GM12878 (cell line): ENCODE measurements at regions not wholly inside any gene's neighbourhood (a gene's known extent, or its start where the extent isn't known, plus 50 kb on each side); places are given as distances from the start of the nearest gene placed in this dataset.

Source experiments
- ATAC-seq: fragments of 200-7000 bp; cut with Tn5 transposase; 3 replicates; pipeline ENCODE4 v1.9.1; 2020; ENCODE audit warnings: mild to moderate bottlenecking, moderate library complexity
- BruUV-seq: library from RNA; stranded (reverse); fragments of 400-500 nt; replicated peaks from 2 replicates; lab custom pipeline; 2021; lab: Mats Ljungman, UMichigan
- CTCF ChIA-PET: fragments of 300-600 bp; sonication (Branson Sonifier 250); formaldehyde crosslinking; extraction: SDS; loops from one replicate; lab custom pipeline; 2021; ENCODE audit warnings: inconsistent platforms; lab: Yijun Ruan, JAX
- POLR2A ChIA-PET: fragments of 350-600 bp; formaldehyde crosslinking; extraction: SDS; loops from one replicate; lab custom pipeline; 2021; ENCODE audit warnings: inconsistent platforms; lab: Charles Lee
- RAD21 ChIA-PET: fragments of 300-600 bp; sonication (Branson Sonifier 250); formaldehyde crosslinking; loops from one replicate; lab custom pipeline; 2023; ENCODE audit warnings: antibody characterized with exemption; ENCODE audit not compliant: unreplicated experiment; lab: Charles Lee
- SMC1A ChIA-PET: fragments of 300-600 bp; sonication (Branson Sonifier 250); formaldehyde crosslinking; loops from one replicate; lab custom pipeline; 2023; ENCODE audit not compliant: unreplicated experiment, uncharacterized antibody; lab: Charles Lee
- DNase-seq: peaks from one replicate; pipeline ENCODE4 v3.0.0-alpha.2; 2011; ENCODE audit warnings: low read depth, low spot score
- FAIRE-seq: peaks from 3 replicates; lab custom pipeline; 2011; peaks lifted over from hg19 to GRCh38; lab: Jason Lieb, UNC
- H2AFZ ChIP-seq: 2 replicates; pipeline ENCODE4 v1.6.0; 2011; ENCODE audit warnings: low read depth, low read length, control low read depth; ENCODE audit not compliant: control insufficient read depth
- H3K27ac ChIP-seq: 2 replicates; pipeline ENCODE4 v1.5.1; 2011; ENCODE audit warnings: control low read depth; ENCODE audit not compliant: control insufficient read depth, insufficient read depth
- H3K27me3 ChIP-seq, 2 experiments: replicated peaks in 1 of 2; 2 replicates each; pipeline versions ENCODE4 v1.6.0 to v1.6.1; 2011; ENCODE audit warnings: low read length in 1 of 2; ENCODE audit not compliant: control insufficient read depth in 2 of 2, insufficient read depth in 2 of 2
- H3K36me3 ChIP-seq, 2 experiments: 2 replicates each; pipeline ENCODE4 v1.5.1; 2011; ENCODE audit warnings: low read length in 1 of 2; ENCODE audit not compliant: control insufficient read depth in 2 of 2, insufficient read depth in 2 of 2
- H3K4me1 ChIP-seq: 2 replicates; pipeline ENCODE4 v1.6.1; 2011; ENCODE audit warnings: mild to moderate bottlenecking, low read length, moderate library complexity, mixed read lengths; ENCODE audit not compliant: control insufficient read depth, insufficient read depth
- H3K4me2 ChIP-seq: 2 replicates; pipeline ENCODE4 v1.6.0; 2011; ENCODE audit warnings: control low read depth; ENCODE audit not compliant: control insufficient read depth, insufficient read depth
- H3K4me3 ChIP-seq: fragments of 200-600 bp; sonication (generic); 2 replicates; pipeline ENCODE4 v1.5.1; 2016
- H3K79me2 ChIP-seq: 2 replicates; pipeline ENCODE4 v1.6.0; 2011; ENCODE audit warnings: low read length; ENCODE audit not compliant: control insufficient read depth, insufficient read depth
- H3K9ac ChIP-seq: 2 replicates; pipeline ENCODE4 v1.8.0; 2011; ENCODE audit warnings: low read length, control low read depth, mixed read lengths; ENCODE audit not compliant: control insufficient read depth, insufficient read depth
- H3K9me3 ChIP-seq: replicated peaks from 3 replicates; pipeline ENCODE4 v1.5.1; 2011; ENCODE audit warnings: mild to moderate bottlenecking, low read length; ENCODE audit not compliant: control insufficient read depth, insufficient read depth
- H4K20me1 ChIP-seq: 2 replicates; pipeline ENCODE4 v1.6.0; 2011; ENCODE audit not compliant: control insufficient read depth, insufficient read depth
- CBFB ChIP-seq: IDR thresholded peaks from 2 replicates; pipeline ENCODE4 v1.6.1; 2016; ENCODE audit warnings: antibody characterized with exemption, low read depth
- CUX1 ChIP-seq: IDR thresholded peaks from 2 replicates; pipeline ENCODE4 v1.6.1; 2012; ENCODE audit warnings: improper control_type of control experiment, low read depth, low read length; ENCODE audit not compliant: insufficient replicate concordance
- KDM1A ChIP-seq: fragments of 200-600 bp; sonication (generic); IDR thresholded peaks from 2 replicates; pipeline ENCODE4 v1.6.1; 2016; ENCODE audit warnings: borderline replicate concordance
- NR2C2 ChIP-seq: IDR thresholded peaks from 2 replicates; pipeline ENCODE4 v1.6.1; 2011; ENCODE audit warnings: borderline replicate concordance, low read depth; ENCODE audit not compliant: control insufficient read depth, insufficient read length
- PML ChIP-seq: IDR thresholded peaks from 2 replicates; pipeline ENCODE4 v1.6.1; 2012; ENCODE audit warnings: low read length, inconsistent platforms
- ZNF622 ChIP-seq: fragments of 450-650 bp; IDR thresholded peaks from 2 replicates; pipeline ENCODE4 v1.6.1; 2017; ENCODE audit warnings: mild to moderate bottlenecking, inconsistent platforms
- WGBS: methylation state at CpG from one replicate; pipeline ENCODE4 v1.1.6; 2016; ENCODE audit warnings: low lambda C conversion rate; ENCODE audit not compliant: insufficient replicate concordance, insufficient coverage; ENCODE audit errors: missing lambda C conversion rate; 5-methylcytosine and 5-hydroxymethylcytosine counted together
- in situ Hi-C: fragments of 300-500 bp; cut with MboI; formaldehyde crosslinking; loops from 9 replicates; pipeline ENCODE4 v1.14.3; 2018; ENCODE audit warnings: mixed read lengths
- intact Hi-C: fragments of 100-400 bp; cut with micrococcal nuclease; formaldehyde crosslinking; loops from one replicate; pipeline ENCODE4 v1.14.2; 2022; ENCODE audit not compliant: unreplicated experiment

GRCh38 chr4:128700659-128701350 is 108.7 kb upstream of the JADE1 start (continued):
- no peak for TF ChIP-seq PML

DNA sequence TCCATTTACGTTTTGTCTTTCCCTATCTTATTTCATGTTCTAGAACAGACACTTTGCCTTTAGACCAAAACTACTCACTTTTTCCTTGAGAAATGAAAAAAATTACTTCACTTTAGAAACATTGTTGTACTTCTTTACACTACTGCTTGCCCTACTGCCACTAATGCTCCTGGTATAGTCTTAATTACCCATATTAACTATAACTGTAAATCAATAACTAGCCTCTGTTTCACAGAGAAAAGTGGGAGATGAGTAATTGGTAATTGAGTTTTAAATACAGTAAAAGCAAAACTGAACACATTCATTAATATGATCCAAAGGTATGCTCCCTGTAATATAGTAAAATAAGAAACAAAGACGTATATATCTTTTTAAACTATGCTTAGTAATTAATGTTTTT is 111.1 kb upstream of the JADE1 start:
- no peaks in the 10 kb centered on the region for H3K79me2 ChIP-seq
- RAD21 ChIA-PET: no interaction called here
- CTCF ChIA-PET: interaction anchor here (0.9 kb wide), 1 partner anchor 108 kb away, joined by 3 read pairs; no protein-coding TSS in a partner anchor
- H3K4me1 ChIP-seq: no peaks in the 10 kb centered on the region
- H3K27me3 ChIP-seq: no peaks in the 10 kb centered on the region
- H4K20me1 ChIP-seq: no peaks in the 10 kb centered on the region
- H3K27ac ChIP-seq: no peak overlapping the region
- POLR2A ChIA-PET: no interaction called here
- ATAC-seq: no peak; the same call in 1 of the 3 replicates
- intact Hi-C loops (no loop called here), in situ Hi-C loops (no loop called here)
- no peaks in the 10 kb centered on the region for H3K9me3 ChIP-seq
- H2AFZ ChIP-seq: no peak overlapping the region
- SMC1A ChIA-PET: interaction anchor here (0.7 kb wide), 1 partner anchor 10 kb away, joined by 3 read pairs; no protein-coding TSS in a partner anchor
- DNase-seq: no peak
- H3K36me3 ChIP-seq: no peaks in the 10 kb centered on the region
- no TSS peak for BruUV-seq
- 11% methylated on average over 2 of the region's 2 CpGs for WGBS
- TF ChIP-seq KDM1A (no peak), CUX1 (no peak), CBFB (no peak), ZNF622 (no peak), NR2C2 (no peak)
- H3K4me2 ChIP-seq: no peak overlapping the region
- FAIRE-seq: no peak
- H3K9ac ChIP-seq: no peak overlapping the region
- H3K4me3 ChIP-seq: no peak overlapping the region
